ENCODE measurements at regions not wholly inside any gene's neighbourhood (a gene's known extent, or its start where the extent isn't known, plus 50 kb on each side); places are given as distances from the start of the nearest gene placed in this dataset.

- Histone ChIP-seq H3K9me3 (ENCODE audit: low read depth) (no peaks in the 10 kb centered on the region), H3K9me2 (replicated peaks; ENCODE audit: insufficient read depth) (no peaks in the 10 kb centered on the region), H3K27ac (no peak overlapping the region), H3K4me1 (ENCODE audit: insufficient read depth) (no peaks in the 10 kb centered on the region), H2AFZ (no peak overlapping the region), H3K4me2 (no peak overlapping the region), H3K27me3 (no peaks in the 10 kb centered on the region), H3K4me3 (no peak overlapping the region), H3K79me2 (no peaks in the 10 kb centered on the region), H3K36me3 (replicated peaks; ENCODE audit: insufficient read depth, low read depth) (no peaks in the 10 kb centered on the region), H4K20me1 (ENCODE audit: insufficient read depth, poor library complexity, severe bottlenecking) (no peaks in the 10 kb centered on the region)
- WGBS (ENCODE audit: low lambda C conversion rate, missing lambda C conversion rate), result 60% methylated on average over 3 of the region's 3 CpGs
- no peak for DNase-seq (ENCODE audit: low spot score)
- TF ChIP-seq EZH2 (IDR thresholded peaks at IDR 0.05; ENCODE audit: borderline replicate concordance) (no peak), EZH2phosphoT487 (IDR thresholded peaks at IDR 0.05; ENCODE audit: low read depth, severe bottlenecking, unreplicated experiment) (no peak), CTCF (IDR thresholded peaks at IDR 0.05; ENCODE audit: poor library complexity) (no peak)
These were observed 1105.9 kb downstream of the AMY1C start for GRCh38 chr1:104855550-104855949.

GRCh38 chr1:104856091-104856490 lies 1106.4 kb downstream of the AMY1C start:
- TF ChIP-seq EZH2phosphoT487 (IDR thresholded peaks at IDR 0.05; ENCODE audit: low read depth, severe bottlenecking, unreplicated experiment), result no peak
- TF ChIP-seq CTCF (IDR thresholded peaks at IDR 0.05; ENCODE audit: poor library complexity), result no peak
- no peak for TF ChIP-seq EZH2 (IDR thresholded peaks at IDR 0.05; ENCODE audit: borderline replicate concordance)
- H2AFZ ChIP-seq, result no peak overlapping the region
- H3K79me2 ChIP-seq, result no peaks in the 10 kb centered on the region
- H3K4me1 ChIP-seq (ENCODE audit: insufficient read depth), result no peaks in the 10 kb centered on the region
- H3K27ac ChIP-seq, result no peak overlapping the region
- no peaks in the 10 kb centered on the region for H3K36me3 ChIP-seq (replicated peaks; ENCODE audit: insufficient read depth, low read depth)
- H3K27me3 ChIP-seq, result no peaks in the 10 kb centered on the region
- H3K9me2 ChIP-seq (replicated peaks; ENCODE audit: insufficient read depth), result no peaks in the 10 kb centered on the region
- H3K9me3 ChIP-seq (ENCODE audit: low read depth), result no peaks in the 10 kb centered on the region
- 93% methylated on average over 16 of the region's 16 CpGs for WGBS (ENCODE audit: low lambda C conversion rate, missing lambda C conversion rate)
- H4K20me1 ChIP-seq (ENCODE audit: insufficient read depth, poor library complexity, severe bottlenecking), result no peaks in the 10 kb centered on the region
- no peak overlapping the region for H3K4me3 ChIP-seq
- H3K4me2 ChIP-seq, result no peak overlapping the region
- DNase-seq (ENCODE audit: low spot score), result no peak

- Histone ChIP-seq H2AFZ (no peak overlapping the region), H3K27ac (no peak overlapping the region), H3K9me3 (ENCODE audit: low read depth) (no peaks in the 10 kb centered on the region), H3K4me1 (ENCODE audit: insufficient read depth) (no peaks in the 10 kb centered on the region), H3K36me3 (replicated peaks; ENCODE audit: insufficient read depth, low read depth) (no peaks in the 10 kb centered on the region), H3K79me2 (no peaks in the 10 kb centered on the region), H3K9me2 (replicated peaks; ENCODE audit: insufficient read depth) (no peaks in the 10 kb centered on the region), H3K27me3 (no peaks in the 10 kb centered on the region), H4K20me1 (ENCODE audit: insufficient read depth, poor library complexity, severe bottlenecking) (no peaks in the 10 kb centered on the region), H3K4me2 (no peak overlapping the region), H3K4me3 (no peak overlapping the region)
- 97% methylated on average over 1 of the region's 1 CpG for WGBS (ENCODE audit: low lambda C conversion rate, missing lambda C conversion rate)
- no peak for TF ChIP-seq EZH2 (IDR thresholded peaks at IDR 0.05; ENCODE audit: borderline replicate concordance)
- no peak for TF ChIP-seq EZH2phosphoT487 (IDR thresholded peaks at IDR 0.05; ENCODE audit: low read depth, severe bottlenecking, unreplicated experiment)
- TF ChIP-seq CTCF (IDR thresholded peaks at IDR 0.05; ENCODE audit: poor library complexity), result no peak
- DNase-seq (ENCODE audit: low spot score), result no peak
These were observed 1106.8 kb downstream of the AMY1C start for GRCh38 chr1:104856518-104856917.

- 82% methylated on average over 4 of the region's 4 CpGs for WGBS (ENCODE audit: low lambda C conversion rate, missing lambda C conversion rate)
- no peaks in the 10 kb centered on the region for H4K20me1 ChIP-seq (ENCODE audit: insufficient read depth, poor library complexity, severe bottlenecking)
- DNase-seq (ENCODE audit: low spot score), result no peak
These were observed 1119.1 kb downstream of the AMY1C start for GRCh38 chr1:104868794-104869193.

More at GRCh38 chr1:104868794-104869193, 1119.1 kb downstream of the AMY1C start:
- Histone ChIP-seq H3K9me3 (ENCODE audit: low read depth) (no peaks in the 10 kb centered on the region), H3K27ac (no peak overlapping the region), H2AFZ (no peak overlapping the region), H3K36me3 (replicated peaks; ENCODE audit: insufficient read depth, low read depth) (no peaks in the 10 kb centered on the region), H3K9me2 (replicated peaks; ENCODE audit: insufficient read depth) (no peaks in the 10 kb centered on the region), H3K79me2 (no peaks in the 10 kb centered on the region), H3K4me1 (ENCODE audit: insufficient read depth) (no peaks in the 10 kb centered on the region), H3K4me2 (no peak overlapping the region), H3K27me3 (no peaks in the 10 kb centered on the region), H3K4me3 (no peak overlapping the region)
- TF ChIP-seq CTCF (IDR thresholded peaks at IDR 0.05; ENCODE audit: poor library complexity) (no peak), EZH2 (IDR thresholded peaks at IDR 0.05; ENCODE audit: borderline replicate concordance) (no peak), EZH2phosphoT487 (IDR thresholded peaks at IDR 0.05; ENCODE audit: low read depth, severe bottlenecking, unreplicated experiment) (no peak)
